ENCODE measurements at regions not wholly inside any gene's neighbourhood (a gene's known extent, or its start where the extent isn't known, plus 50 kb on each side); places are given as distances from the start of the nearest gene placed in this dataset.

DNA sequence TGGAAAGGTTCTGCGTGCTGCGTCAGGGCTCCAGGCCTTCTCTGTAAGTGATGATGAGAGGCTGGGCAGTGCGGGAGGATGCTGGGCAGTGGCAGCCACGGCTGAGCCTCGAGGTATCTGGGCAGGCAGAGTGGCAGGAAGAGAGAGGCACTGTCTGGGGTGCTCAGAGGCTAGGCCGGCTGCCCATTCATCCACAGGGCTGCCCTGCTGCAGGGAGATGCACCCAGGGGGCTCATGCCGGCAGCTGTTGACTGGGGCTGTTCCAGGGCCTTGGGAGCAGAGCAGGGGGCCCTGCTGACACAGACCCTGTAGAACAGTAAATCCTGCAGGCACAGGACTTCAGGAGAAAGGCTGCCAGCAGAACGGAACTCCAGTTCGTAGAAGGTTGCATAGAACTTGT, 88.8 kb downstream of the BOD1 start:
- no peak overlapping the region for H3K4me3 ChIP-seq (ENCODE audit: low read depth, low read length)
- TF ChIP-seq, protein P1, sequence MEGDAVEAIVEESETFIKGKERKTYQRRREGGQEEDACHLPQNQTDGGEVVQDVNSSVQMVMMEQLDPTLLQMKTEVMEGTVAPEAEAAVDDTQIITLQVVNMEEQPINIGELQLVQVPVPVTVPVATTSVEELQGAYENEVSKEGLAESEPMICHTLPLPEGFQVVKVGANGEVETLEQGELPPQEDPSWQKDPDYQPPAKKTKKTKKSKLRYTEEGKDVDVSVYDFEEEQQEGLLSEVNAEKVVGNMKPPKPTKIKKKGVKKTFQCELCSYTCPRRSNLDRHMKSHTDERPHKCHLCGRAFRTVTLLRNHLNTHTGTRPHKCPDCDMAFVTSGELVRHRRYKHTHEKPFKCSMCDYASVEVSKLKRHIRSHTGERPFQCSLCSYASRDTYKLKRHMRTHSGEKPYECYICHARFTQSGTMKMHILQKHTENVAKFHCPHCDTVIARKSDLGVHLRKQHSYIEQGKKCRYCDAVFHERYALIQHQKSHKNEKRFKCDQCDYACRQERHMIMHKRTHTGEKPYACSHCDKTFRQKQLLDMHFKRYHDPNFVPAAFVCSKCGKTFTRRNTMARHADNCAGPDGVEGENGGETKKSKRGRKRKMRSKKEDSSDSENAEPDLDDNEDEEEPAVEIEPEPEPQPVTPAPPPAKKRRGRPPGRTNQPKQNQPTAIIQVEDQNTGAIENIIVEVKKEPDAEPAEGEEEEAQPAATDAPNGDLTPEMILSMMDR (IDR thresholded peaks at IDR 0.05; ENCODE audit: low read depth, low read length), result no peak

GRCh38 chr5:173524136-173524535, 92.3 kb downstream of the BOD1 start:
- TF ChIP-seq, protein P1 (IDR thresholded peaks at IDR 0.05; ENCODE audit: low read depth, low read length), result no peak
- no peak overlapping the region for H3K4me3 ChIP-seq (ENCODE audit: low read depth, low read length)

DNA sequence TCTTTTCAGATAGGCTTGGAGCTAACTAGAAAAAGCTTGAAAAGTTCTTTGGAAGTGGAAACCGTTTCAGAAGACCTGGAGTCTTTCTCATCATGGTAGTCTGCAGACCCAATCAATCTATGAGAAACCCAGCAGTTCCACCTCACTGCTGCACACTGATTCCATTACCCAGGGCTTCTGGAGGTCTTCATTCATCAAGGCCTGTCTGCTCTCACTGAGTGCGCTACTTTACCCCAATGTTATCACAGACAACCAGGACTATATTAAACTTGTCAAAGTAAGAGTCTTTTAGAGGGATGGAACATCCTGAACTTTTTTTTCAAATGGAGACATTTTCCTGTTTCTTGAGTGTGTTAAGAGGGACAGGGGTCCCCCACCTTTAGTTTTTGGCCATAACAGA, 93.1 kb downstream of the BOD1 start:
- no peak overlapping the region for H3K4me3 ChIP-seq (ENCODE audit: low read depth, low read length)
- TF ChIP-seq, protein P1 (IDR thresholded peaks at IDR 0.05; ENCODE audit: low read depth, low read length), result no peak

- TF ChIP-seq, protein P1 (IDR thresholded peaks at IDR 0.05; ENCODE audit: low read depth, low read length), result no peak
- no peak overlapping the region for H3K4me3 ChIP-seq (ENCODE audit: low read depth, low read length)
Measured at GRCh38 chr5:173522518-173522917, 93.9 kb downstream of the BOD1 start.

GRCh38 chr5:173518856-173519255, 97.6 kb downstream of the BOD1 start:
- TF ChIP-seq, protein P1 (IDR thresholded peaks at IDR 0.05; ENCODE audit: low read depth, low read length), result no peak
- H3K4me3 ChIP-seq (ENCODE audit: low read depth, low read length), result no peak overlapping the region

- TF ChIP-seq, protein P1 (IDR thresholded peaks at IDR 0.05; ENCODE audit: low read depth, low read length), result no peak
Measured at GRCh38 chr5:173517648-173518047, 98.8 kb downstream of the BOD1 start.

GRCh38 chr5:173515526-173515925, 100.9 kb downstream of the BOD1 start:
- TF ChIP-seq, protein P1 (IDR thresholded peaks at IDR 0.05; ENCODE audit: low read depth, low read length), result no peak
- no peak overlapping the region for H3K4me3 ChIP-seq (ENCODE audit: low read depth, low read length)

More at GRCh38 chr5:173517648-173518047, 98.8 kb downstream of the BOD1 start:
- H3K4me3 ChIP-seq (ENCODE audit: low read depth, low read length), result no peak overlapping the region

Measured in WI38 (cell line).